Body of pancreas (tissue), 4 donors: ENCODE measurements at regions not wholly inside any gene's neighbourhood (a gene's known extent, or its start where the extent isn't known, plus 50 kb on each side); places are given as distances from the start of the nearest gene placed in this dataset.

Experiments
- POLR2A ChIP-seq, 3 donors: fragments of 450-650 bp; IDR thresholded peaks; one replicate each; pipeline ENCODE4 v1.6.1; 2016; ENCODE audit warnings: antibody characterized with exemption in 3 of 3, mild to moderate bottlenecking in 2 of 3
- TF ChIP-seq, protein P1 (sequence below), 7 experiments: fragments of 450-650 bp in 4 of 7; fragments of 200-600 bp in 3 of 7; sonication (generic) in 3 of 7; IDR thresholded peaks; one replicate each; pipeline ENCODE4 v1.5.1; 2016 to 2019; ENCODE audit warnings: antibody characterized with exemption in 7 of 7

DNA sequence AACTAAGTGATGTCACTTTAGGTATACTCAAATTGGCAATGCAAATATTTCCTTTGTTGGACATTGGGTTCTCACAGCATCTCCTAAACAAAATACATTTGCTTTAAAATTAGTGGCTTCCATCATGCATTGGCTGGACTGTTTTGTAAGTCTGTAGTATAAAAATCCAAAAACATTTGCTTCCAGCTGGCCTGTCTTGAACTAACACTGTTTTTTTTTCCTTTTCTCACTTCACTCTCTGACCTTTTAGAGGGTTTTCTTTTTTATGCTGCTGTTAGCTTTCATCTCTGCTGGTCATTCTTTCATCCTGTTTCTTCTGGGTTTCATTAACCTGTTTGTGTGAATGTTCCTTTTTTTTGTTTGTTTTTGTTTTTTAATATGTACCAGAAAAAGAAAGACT is 121.7 kb upstream of the MLIP start:
- TF ChIP-seq, protein P1, sequence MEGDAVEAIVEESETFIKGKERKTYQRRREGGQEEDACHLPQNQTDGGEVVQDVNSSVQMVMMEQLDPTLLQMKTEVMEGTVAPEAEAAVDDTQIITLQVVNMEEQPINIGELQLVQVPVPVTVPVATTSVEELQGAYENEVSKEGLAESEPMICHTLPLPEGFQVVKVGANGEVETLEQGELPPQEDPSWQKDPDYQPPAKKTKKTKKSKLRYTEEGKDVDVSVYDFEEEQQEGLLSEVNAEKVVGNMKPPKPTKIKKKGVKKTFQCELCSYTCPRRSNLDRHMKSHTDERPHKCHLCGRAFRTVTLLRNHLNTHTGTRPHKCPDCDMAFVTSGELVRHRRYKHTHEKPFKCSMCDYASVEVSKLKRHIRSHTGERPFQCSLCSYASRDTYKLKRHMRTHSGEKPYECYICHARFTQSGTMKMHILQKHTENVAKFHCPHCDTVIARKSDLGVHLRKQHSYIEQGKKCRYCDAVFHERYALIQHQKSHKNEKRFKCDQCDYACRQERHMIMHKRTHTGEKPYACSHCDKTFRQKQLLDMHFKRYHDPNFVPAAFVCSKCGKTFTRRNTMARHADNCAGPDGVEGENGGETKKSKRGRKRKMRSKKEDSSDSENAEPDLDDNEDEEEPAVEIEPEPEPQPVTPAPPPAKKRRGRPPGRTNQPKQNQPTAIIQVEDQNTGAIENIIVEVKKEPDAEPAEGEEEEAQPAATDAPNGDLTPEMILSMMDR (IDR thresholded peaks at IDR 0.05): no peak
- no peak for TF ChIP-seq POLR2A (IDR thresholded peaks at IDR 0.05)
